Stimulated activated CD4-positive, alpha-beta T cell treated with anti-CD3 and anti-CD28 coated beads, TNF-alpha, amount 100 ng/mL, for 1 hour (primary cell): ENCODE measurements at regions not wholly inside any gene's neighbourhood (a gene's known extent, or its start where the extent isn't known, plus 50 kb on each side); places are given as distances from the start of the nearest gene placed in this dataset.

Experiments
- DNase-seq, 3 donors: peaks; one replicate each; pipeline ENCODE4 v3.0.0-alpha.2; 2020; ENCODE audit warnings: low read depth in 3 of 3, low spot score in 1 of 3

DNA sequence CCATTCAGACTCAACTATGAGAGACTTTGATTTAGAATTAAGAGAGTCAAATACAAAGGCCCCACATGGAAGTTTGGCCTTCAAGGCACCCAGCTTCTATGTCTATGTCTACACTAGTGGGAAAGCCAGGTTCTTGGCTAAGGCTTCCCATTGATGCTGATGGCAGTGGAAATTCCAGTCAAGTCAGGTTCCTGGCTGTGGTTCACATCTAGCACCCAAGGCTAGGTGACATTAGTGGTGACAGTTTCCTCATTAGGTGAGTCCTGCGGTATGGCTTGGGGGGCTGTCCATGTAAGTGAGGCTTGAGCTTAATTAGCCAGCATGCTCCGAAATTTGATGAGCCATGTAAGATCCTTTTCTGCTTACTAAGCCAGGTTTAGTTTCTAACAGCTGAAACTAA is 460.9 kb downstream of the RMST start:
- no peak for DNase-seq

DNA sequence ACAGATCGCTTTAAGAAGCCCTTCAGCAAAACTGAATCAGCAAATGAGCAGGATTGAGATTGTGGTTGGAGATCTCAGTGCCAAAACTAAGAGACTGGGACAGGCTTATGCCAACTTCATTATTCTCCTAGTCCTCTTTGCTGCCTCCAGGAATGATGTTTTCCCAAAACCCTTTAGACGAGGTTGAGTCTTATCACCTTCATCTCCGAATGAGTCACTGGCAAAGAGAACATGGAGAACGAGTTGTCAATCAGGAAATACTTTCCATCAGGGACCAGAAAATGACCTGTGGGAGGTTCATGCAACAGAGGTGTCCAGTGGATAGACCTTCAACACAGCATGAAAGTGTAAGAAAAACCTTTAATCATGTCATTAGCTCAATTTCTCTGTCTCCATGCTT is 461.5 kb downstream of the RMST start:
- DNase-seq = no peak

GRCh38 chr12:97927977-97928376 is 465.4 kb downstream of the RMST start:
- no peak for DNase-seq

GRCh38 chr12:97936165-97936564 is 473.6 kb downstream of the RMST start:
- no peak for DNase-seq

DNA sequence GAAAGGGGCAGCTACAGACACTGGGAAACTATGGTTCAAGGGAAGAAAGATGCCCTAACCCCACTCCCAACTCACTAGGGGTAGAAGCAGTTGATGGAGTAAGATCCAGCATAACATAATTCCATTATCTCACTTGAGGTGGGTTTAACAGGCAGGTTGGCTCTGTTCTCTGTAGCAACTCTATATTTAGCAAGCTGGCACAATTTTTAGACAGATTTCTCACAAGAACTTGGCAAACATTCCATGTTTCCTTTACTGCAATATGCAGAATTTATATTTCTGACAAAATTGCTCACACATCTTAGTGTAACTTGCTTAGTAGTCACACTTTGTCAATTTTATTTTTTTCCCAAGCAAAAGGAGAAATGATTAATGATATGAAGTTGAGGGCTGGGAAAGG is 475.4 kb downstream of the RMST start:
- no peak for DNase-seq

- no peak for DNase-seq
Measured at GRCh38 chr12:97939156-97939555, 476.6 kb downstream of the RMST start.

GRCh38 chr12:97940105-97940504 is 477.5 kb downstream of the RMST start:
- DNase-seq = no peak

DNA sequence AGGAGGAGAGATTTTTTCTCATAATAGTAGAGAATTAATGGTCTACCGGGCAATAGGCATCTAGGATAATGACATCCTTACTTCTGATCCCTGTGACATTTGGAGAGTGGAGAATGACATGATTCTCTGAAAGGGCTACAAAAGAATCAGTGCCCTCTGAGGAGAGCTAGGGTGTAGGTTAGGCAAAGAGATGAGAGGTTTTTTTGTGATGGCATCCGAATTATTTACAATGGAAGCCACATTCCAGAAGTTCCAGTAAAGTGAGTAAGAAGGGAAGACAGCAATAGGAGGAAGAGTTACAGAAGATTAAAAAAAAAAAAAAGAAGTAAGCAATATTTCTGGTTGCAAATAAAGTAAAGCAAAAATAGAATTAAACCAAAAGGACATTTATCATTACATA is 478.0 kb downstream of the RMST start:
- DNase-seq = no peak

- DNase-seq = no peak
Measured at GRCh38 chr12:97941686-97942354, 479.2 kb downstream of the RMST start.

DNA sequence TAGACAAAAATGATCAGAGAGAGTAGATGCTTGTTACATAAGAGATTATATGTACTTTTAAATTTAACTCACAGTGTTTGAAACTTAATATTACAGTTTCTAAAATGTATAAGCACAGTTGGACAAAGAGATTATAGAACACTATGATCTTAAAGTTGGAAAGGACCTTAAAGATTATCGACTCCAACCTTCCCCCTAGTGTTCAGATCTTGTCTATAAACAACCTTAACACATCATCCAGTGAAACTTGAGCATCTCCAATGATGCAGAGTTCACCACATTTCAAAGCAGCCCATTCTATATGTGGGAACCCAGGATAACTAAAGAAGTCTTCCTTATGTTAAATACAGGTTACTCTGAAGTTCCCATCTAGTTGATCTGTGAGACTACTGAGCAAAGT is 480.8 kb downstream of the RMST start:
- no peak for DNase-seq

DNA sequence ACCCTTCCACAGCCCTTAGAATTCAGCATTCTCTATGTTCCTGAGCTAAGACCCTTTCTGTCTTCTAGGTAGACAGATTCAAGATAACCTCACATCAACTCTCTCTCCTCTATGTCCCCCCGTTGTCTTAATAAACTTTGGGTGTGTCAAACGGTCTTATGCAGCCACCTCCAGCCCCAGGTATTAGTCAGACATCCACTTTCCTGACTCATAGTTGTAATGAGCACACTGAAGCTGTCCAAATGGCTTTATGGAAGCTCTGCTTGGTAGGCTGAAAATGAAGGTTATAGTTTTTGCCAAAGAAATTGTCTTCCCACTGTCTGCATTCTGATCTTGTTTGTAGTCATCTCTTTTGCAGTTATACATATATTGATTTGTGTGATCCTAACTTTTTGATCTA is 482.0 kb downstream of the RMST start:
- no peak for DNase-seq

GRCh38 chr12:97946701-97947100 is 484.1 kb downstream of the RMST start:
- DNase-seq = no peak

GRCh38 chr12:97948591-97948990 is 486.0 kb downstream of the RMST start:
- no peak for DNase-seq

DNA sequence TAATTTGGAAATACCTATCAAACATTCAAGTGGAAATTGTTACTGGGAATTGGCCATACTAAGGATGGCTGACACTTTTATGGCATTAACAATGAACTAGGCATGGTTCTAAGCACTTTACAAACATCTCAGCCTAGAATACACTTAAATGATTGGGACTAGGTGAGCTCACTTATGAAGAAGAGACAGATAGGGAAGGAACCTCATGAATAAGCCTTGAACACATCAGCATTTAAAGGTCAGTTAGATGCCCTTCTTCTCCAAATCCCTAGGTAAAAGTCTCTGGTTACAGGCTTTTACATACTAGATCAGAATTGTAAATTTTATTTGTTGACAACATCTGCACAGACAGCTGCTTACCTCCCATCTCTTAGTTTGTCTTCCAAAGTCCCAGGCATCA is 488.6 kb downstream of the RMST start:
- DNase-seq = no peak

DNA sequence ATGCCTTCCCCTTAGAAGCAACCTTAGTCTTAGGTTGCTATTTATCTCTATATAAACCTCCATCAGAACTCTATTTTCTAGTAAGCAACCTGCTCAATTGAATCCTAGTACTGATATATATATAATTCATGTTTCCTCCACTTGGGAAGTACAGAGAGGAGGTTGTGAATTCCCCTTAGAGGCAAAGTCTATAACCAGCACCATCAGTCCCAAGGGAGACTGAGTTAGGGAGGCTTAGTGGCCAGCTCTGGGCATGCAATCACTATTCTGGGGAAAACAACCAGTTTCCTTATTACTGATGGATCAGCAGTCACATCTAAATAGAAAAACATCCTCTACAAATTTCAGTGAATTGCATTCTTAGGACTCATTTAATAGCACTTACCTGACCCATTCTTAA is 489.1 kb downstream of the RMST start:
- DNase-seq = no peak

DNA sequence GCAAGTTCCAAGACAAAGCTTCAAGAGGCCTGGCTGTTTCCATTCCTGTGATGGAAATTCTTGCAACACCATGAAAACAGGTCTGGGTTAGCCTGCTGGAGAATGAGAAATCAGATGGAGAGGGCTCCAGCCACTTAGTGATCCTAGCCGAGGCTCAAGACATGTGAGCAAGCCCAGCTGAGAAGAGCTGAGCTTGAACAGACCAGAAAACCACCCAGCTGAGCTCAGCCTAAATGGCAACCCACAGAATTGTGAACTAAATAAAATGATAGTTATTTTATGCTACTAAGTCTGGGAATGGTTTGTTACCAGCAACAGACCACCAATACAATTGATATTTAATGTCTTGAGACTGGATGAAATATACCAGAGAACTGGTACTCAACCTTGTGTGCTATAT is 494.5 kb downstream of the RMST start:
- DNase-seq = no peak

DNA sequence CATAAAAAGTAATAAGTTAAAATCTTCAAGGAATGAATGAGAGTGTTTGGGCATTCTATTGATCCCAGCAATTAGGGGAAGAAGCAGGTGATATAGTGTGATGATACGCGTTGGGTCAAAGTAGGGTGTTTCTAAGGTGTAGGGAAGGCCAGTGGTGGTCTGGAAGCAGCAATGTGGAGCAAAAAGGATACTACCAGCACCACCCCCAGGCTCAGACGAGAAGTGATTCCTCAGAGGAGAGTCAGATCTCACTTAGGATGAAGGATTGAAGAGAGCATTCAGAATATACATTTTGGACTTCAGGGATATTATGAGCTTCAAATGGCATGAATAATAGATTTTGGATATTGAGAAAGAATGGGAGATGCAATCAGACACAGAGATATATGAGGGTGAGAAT is 497.6 kb downstream of the RMST start:
- DNase-seq = no peak

DNA sequence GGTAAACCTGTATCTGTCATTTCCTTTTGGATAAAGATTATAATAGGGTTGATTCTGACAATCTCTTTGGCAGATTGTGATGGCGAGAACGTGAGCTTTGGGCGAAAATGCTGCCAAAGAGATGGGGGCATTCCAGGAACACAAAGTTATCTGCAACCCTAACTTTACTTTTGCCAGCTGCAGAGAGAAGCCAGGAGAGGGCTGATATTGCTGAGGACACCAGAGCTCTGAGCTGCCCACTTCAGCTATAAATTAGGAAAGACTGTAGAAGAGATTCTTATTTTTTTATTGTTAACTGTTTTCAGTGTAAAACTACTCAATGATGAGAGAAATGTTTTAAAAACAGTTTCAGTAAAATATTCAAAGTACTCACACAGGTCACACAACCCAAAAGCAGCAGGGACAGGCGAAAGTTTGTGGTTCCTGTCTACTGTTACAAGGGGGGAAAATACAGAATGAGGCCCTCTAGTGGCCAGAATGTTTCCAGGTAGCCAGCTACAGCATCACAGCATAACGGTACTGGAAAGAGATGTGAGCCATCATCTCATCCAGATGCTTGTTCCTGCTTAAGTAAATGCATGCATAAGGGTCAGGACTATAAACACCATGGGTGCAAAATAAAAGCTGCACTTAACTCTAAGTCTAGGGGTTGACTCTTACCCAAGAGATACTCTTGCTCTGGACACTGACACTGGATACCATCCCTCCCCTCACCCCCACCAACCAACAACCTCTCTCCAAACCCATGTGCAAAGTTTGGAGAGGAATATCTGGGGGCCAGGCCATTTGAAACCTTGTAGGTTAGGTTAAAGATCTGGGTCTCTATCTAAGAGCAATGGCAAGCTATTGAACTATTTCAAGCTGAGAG is 498.4 kb downstream of the RMST start:
- DNase-seq = no peak

DNA sequence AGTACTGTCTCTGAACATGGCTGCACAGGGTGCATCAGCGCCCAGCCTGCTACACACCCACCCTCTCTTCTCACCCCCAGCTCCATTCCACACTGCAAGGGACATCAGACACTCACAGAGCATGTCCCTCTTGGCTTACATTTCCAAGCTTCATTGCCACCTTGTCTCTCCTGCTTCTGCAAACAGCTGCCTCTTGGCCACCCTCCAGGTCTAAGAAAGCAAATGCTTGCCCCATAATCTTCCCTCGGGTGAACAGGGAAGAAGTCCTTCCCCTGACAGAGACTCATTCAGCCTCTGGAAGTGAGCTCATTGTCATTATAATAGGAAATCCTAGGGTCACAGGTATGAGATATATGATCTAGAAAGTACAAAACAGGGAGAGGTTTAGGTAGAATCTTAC is 505.2 kb downstream of the RMST start:
- DNase-seq = no peak

- no peak for DNase-seq
Measured at GRCh38 chr12:97968641-97969197, 506.1 kb downstream of the RMST start.

DNA sequence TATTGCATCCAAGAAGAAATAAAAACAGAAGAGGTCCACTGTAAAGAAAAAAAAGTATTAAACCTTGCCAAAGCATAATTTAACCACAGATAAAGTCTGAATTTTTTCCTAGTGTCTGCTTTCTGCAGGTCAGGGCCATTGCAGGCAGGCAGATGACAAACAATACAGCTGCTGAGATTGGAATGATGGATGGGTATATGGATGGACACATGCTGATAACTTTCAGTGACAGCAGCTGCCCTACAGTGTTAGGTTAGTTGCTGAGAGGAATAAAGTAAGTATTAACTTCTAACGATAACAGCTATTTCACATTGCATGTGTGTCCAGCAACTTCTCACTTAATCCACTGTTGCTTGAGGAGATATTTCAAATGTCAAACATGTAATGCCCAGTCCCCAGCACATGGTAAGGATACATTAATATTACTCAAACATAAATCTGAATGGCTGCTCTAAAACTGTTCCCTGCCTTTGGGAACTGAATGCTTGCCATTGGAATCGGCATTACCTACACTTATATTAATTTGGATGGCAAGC is 515.3 kb downstream of the RMST start:
- DNase-seq = no peak

DNA sequence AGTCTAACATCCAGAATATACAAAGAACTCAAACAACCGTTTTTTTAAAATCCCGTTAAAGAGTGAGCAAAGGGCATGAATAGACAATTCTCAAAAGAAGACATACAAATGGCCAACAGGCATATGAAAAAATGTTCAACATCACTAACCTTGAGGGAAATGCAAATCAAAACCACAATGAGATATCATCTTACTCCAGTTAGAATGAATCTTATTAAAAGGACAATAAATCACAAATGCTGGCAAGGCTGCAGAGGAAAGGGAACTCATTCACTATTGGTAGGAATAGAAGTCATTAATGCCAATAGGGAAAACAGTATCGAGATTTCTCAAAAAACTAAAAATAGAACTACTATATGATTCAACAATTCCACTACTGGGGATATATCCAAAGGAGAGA is 520.1 kb downstream of the RMST start:
- no peak for DNase-seq
